ENCODE measurements at regions not wholly inside any gene's neighbourhood (a gene's known extent, or its start where the extent isn't known, plus 50 kb on each side); places are given as distances from the start of the nearest gene placed in this dataset.

DNA sequence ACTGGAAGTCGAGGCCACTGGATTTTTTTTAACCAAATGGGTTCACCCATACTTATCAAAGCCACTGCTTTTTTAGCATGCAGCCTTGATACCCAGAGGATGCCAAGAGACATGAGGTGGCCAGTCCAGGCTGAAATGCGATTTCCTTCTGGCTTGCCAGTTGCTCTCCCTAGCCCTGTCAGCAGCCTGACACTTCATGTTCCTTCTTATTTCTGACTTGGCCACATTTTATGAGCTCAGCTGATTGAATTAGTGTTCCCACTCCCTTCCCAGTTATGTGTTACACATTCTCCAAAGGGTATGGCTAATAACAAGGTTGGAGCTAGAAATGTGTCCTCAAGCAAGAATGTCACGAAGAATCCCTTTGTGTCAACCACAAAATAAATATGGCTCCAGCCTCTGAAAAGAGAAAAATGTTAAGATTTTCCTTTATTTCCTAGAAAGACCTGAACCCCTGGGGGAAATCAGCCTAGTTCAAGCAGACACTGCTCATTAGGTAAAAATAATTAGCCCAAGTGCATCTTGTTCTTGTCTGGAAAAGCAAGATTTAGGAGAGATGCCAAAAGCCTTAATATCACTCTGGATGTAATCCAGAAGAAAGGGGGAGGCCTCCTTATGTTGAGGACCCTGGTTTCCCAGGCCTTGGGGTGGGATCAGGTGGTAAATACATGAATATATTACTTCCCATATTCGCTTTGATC, 121.7 kb upstream of the TACR1 start:
- no peak overlapping the region for H4K12ac ChIP-seq (ENCODE audit: low read depth, low read length)
- no peak overlapping the region for H3K4me2 ChIP-seq (ENCODE audit: low read length)
- no peak overlapping the region for H3K4ac ChIP-seq (ENCODE audit: low read depth, low read length)
- no peak overlapping the region for H3K27ac ChIP-seq (ENCODE audit: low read depth, low read length)
- H3K14ac ChIP-seq (ENCODE audit: low read length), result no peak overlapping the region
- no peak overlapping the region for H4K91ac ChIP-seq (ENCODE audit: low read depth, low read length)
- H4K8ac ChIP-seq (ENCODE audit: low read depth, low read length), result no peak overlapping the region
- no peak overlapping the region for H2AFZ ChIP-seq (ENCODE audit: insufficient read depth, low read length, poor library complexity)
- H3K9me3 ChIP-seq (ENCODE audit: insufficient read depth, low read depth, low read length), result no peaks in the 10 kb centered on the region
- no peak overlapping the region for H3K18ac ChIP-seq (ENCODE audit: low read length)
- H2BK120ac ChIP-seq (ENCODE audit: insufficient read depth, low read length, poor library complexity), result no peak overlapping the region
- no peak overlapping the region for H3K9ac ChIP-seq (ENCODE audit: low read length)
- no peaks in the 10 kb centered on the region for H3K4me1 ChIP-seq (ENCODE audit: control insufficient read depth in 1 of 2, insufficient read depth in 2 of 2, low read length in 2 of 2)
- no peaks in the 10 kb centered on the region for H3K36me3 ChIP-seq (ENCODE audit: control insufficient read depth in 1 of 2, insufficient read depth in 2 of 2, low read length in 2 of 2)
- H3K23ac ChIP-seq (ENCODE audit: low read length), result no peak overlapping the region
- H3K4me3 ChIP-seq (ENCODE audit: low read depth, low read length), result no peak overlapping the region
- H3K79me1 ChIP-seq (ENCODE audit: low read length), result no peaks in the 10 kb centered on the region
- H3K79me2 ChIP-seq (ENCODE audit: control insufficient read depth, insufficient read depth, low read length, poor library complexity), result no peaks in the 10 kb centered on the region
- DNase-seq, result no peak
- no peak overlapping the region for H2BK12ac ChIP-seq (ENCODE audit: low read length)
- H2AK5ac ChIP-seq (ENCODE audit: low read length), result no peak overlapping the region
- no peaks in the 10 kb centered on the region for H3K27me3 ChIP-seq (ENCODE audit: insufficient read depth, low read length)
- H2BK5ac ChIP-seq (ENCODE audit: low read depth, low read length, poor library complexity), result no peak overlapping the region
- no CpG with 5 or more reads among the region's 4 CpGs for WGBS (ENCODE audit: extremely low coverage, insufficient coverage, insufficient read length)

DNA sequence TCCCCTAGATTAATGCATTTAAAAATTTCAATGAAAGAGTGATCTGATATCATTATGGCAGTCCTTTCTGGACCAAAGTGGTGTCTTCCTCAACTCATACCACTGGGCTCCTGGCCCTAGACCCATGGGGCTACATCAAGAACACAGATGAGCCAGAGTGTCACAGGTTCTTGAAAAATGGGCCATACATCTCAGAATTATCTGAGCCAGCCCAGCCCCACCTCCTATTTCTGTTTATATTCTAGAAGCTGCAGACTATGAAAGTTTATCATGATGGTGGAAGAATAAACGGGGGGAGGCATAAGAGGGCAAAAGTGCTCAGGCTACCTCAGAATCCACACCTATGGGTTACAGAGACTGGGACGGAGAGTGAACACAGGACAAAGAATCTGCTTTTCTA, 120.6 kb upstream of the TACR1 start:
- Histone ChIP-seq H3K79me2 (ENCODE audit: control insufficient read depth, insufficient read depth, low read length, poor library complexity) (no peaks in the 10 kb centered on the region), H3K4me3 (ENCODE audit: low read depth, low read length) (no peak overlapping the region), H4K8ac (ENCODE audit: low read depth, low read length) (no peak overlapping the region), H2AK5ac (ENCODE audit: low read length) (no peak overlapping the region), H3K27ac (ENCODE audit: low read depth, low read length) (no peak overlapping the region), H3K9me3 (ENCODE audit: insufficient read depth, low read depth, low read length) (no peaks in the 10 kb centered on the region), H3K14ac (ENCODE audit: low read length) (no peak overlapping the region), H3K23ac (ENCODE audit: low read length) (no peak overlapping the region), H3K9ac (ENCODE audit: low read length) (no peak overlapping the region), H4K91ac (ENCODE audit: low read depth, low read length) (no peak overlapping the region), H3K27me3 (ENCODE audit: insufficient read depth, low read length) (no peaks in the 10 kb centered on the region), H2BK5ac (ENCODE audit: low read depth, low read length, poor library complexity) (no peak overlapping the region), H3K79me1 (ENCODE audit: low read length) (no peaks in the 10 kb centered on the region), H3K18ac (ENCODE audit: low read length) (no peak overlapping the region), H2AFZ (ENCODE audit: insufficient read depth, low read length, poor library complexity) (no peak overlapping the region), H3K4ac (ENCODE audit: low read depth, low read length) (no peak overlapping the region), H2BK120ac (ENCODE audit: insufficient read depth, low read length, poor library complexity) (no peak overlapping the region), H3K4me1 (ENCODE audit: control insufficient read depth in 1 of 2, insufficient read depth in 2 of 2, low read length in 2 of 2) (no peaks in the 10 kb centered on the region), H4K12ac (ENCODE audit: low read depth, low read length) (no peak overlapping the region), H2BK12ac (ENCODE audit: low read length) (no peak overlapping the region), H3K36me3 (ENCODE audit: control insufficient read depth in 1 of 2, insufficient read depth in 2 of 2, low read length in 2 of 2) (no peaks in the 10 kb centered on the region), H3K4me2 (ENCODE audit: low read length) (no peak overlapping the region)
- DNase-seq, result no peak
- no CpG with 5 or more reads among the region's 2 CpGs for WGBS (ENCODE audit: extremely low coverage, insufficient coverage, insufficient read length)

DNA sequence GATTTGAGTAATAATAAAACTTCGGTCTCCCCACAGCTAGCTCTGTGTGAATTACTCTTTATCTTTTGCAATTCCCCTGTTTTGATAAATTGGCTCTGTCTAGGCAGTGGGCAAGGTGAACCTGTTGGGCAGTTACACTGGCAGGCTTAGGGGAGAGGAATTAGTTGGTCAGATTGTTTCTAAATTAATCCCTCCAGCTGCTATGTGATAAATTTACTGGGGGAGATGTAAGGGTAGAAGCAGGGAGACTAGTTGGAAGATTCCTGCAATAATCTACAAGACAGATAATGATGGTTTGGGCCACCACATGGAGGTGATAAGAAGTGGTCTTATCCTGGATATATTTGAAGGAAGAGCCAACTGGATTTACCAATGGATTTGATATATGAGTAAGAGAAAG, 118.5 kb upstream of the TACR1 start:
- H3K79me2 ChIP-seq (ENCODE audit: control insufficient read depth, insufficient read depth, low read length, poor library complexity), result no peaks in the 10 kb centered on the region
- WGBS (ENCODE audit: extremely low coverage, insufficient coverage, insufficient read length), result no CpG with 5 or more reads among the region's 1 CpG
- H4K8ac ChIP-seq (ENCODE audit: low read depth, low read length), result no peak overlapping the region
- no peaks in the 10 kb centered on the region for H3K27me3 ChIP-seq (ENCODE audit: insufficient read depth, low read length)
- no peaks in the 10 kb centered on the region for H3K36me3 ChIP-seq (ENCODE audit: control insufficient read depth in 1 of 2, insufficient read depth in 2 of 2, low read length in 2 of 2)
- no peak overlapping the region for H2AK5ac ChIP-seq (ENCODE audit: low read length)
- no peak overlapping the region for H3K27ac ChIP-seq (ENCODE audit: low read depth, low read length)
- DNase-seq, result no peak
- no peak overlapping the region for H2BK120ac ChIP-seq (ENCODE audit: insufficient read depth, low read length, poor library complexity)
- no peaks in the 10 kb centered on the region for H3K4me1 ChIP-seq (ENCODE audit: control insufficient read depth in 1 of 2, insufficient read depth in 2 of 2, low read length in 2 of 2)
- H3K18ac ChIP-seq (ENCODE audit: low read length), result no peak overlapping the region
- H2AFZ ChIP-seq (ENCODE audit: insufficient read depth, low read length, poor library complexity), result no peak overlapping the region
- H3K4me3 ChIP-seq (ENCODE audit: low read depth, low read length), result no peak overlapping the region
- H3K9me3 ChIP-seq (ENCODE audit: insufficient read depth, low read depth, low read length), result no peaks in the 10 kb centered on the region
- H3K23ac ChIP-seq (ENCODE audit: low read length), result no peak overlapping the region
- no peak overlapping the region for H3K4me2 ChIP-seq (ENCODE audit: low read length)
- H2BK5ac ChIP-seq (ENCODE audit: low read depth, low read length, poor library complexity), result no peak overlapping the region
- H3K4ac ChIP-seq (ENCODE audit: low read depth, low read length), result no peak overlapping the region
- H4K12ac ChIP-seq (ENCODE audit: low read depth, low read length), result no peak overlapping the region
- H4K91ac ChIP-seq (ENCODE audit: low read depth, low read length), result no peak overlapping the region
- H2BK12ac ChIP-seq (ENCODE audit: low read length), result no peak overlapping the region
- H3K79me1 ChIP-seq (ENCODE audit: low read length), result no peaks in the 10 kb centered on the region
- H3K14ac ChIP-seq (ENCODE audit: low read length), result no peak overlapping the region
- H3K9ac ChIP-seq (ENCODE audit: low read length), result no peak overlapping the region

DNA sequence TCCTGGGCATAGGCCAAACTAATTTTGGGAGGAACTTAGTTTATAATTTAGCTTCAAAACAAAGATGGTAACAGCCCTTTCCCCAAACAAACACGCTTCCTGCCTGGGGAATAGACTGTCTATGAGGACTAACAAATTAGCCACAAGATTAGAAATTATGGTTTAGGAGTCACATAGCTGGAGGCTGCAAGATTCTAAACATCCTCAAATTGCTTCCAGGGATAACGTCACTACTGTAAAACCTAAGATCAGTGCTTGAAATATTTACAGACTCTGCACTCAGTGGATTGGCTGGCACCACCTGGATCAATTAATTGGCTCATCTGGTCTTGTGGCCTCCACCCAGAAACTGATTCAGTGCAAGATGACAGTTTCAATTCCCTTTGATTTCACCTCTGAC, 118.0 kb upstream of the TACR1 start:
- H3K14ac ChIP-seq (ENCODE audit: low read length), result no peak overlapping the region
- no peak overlapping the region for H4K12ac ChIP-seq (ENCODE audit: low read depth, low read length)
- H3K4me3 ChIP-seq (ENCODE audit: low read depth, low read length), result no peak overlapping the region
- H2AFZ ChIP-seq (ENCODE audit: insufficient read depth, low read length, poor library complexity), result no peak overlapping the region
- H3K36me3 ChIP-seq (ENCODE audit: control insufficient read depth in 1 of 2, insufficient read depth in 2 of 2, low read length in 2 of 2), result no peaks in the 10 kb centered on the region
- H2AK5ac ChIP-seq (ENCODE audit: low read length), result no peak overlapping the region
- no peak overlapping the region for H4K8ac ChIP-seq (ENCODE audit: low read depth, low read length)
- no peaks in the 10 kb centered on the region for H3K4me1 ChIP-seq (ENCODE audit: control insufficient read depth in 1 of 2, insufficient read depth in 2 of 2, low read length in 2 of 2)
- H3K23ac ChIP-seq (ENCODE audit: low read length), result no peak overlapping the region
- no peaks in the 10 kb centered on the region for H3K9me3 ChIP-seq (ENCODE audit: insufficient read depth, low read depth, low read length)
- no peak overlapping the region for H4K91ac ChIP-seq (ENCODE audit: low read depth, low read length)
- H2BK12ac ChIP-seq (ENCODE audit: low read length), result no peak overlapping the region
- no peak overlapping the region for H3K18ac ChIP-seq (ENCODE audit: low read length)
- DNase-seq, result no peak
- no CpG with 5 or more reads among the region's 2 CpGs for WGBS (ENCODE audit: extremely low coverage, insufficient coverage, insufficient read length)
- H3K27ac ChIP-seq (ENCODE audit: low read depth, low read length), result no peak overlapping the region
- H2BK120ac ChIP-seq (ENCODE audit: insufficient read depth, low read length, poor library complexity), result no peak overlapping the region
- H3K79me1 ChIP-seq (ENCODE audit: low read length), result no peaks in the 10 kb centered on the region
- H3K4ac ChIP-seq (ENCODE audit: low read depth, low read length), result no peak overlapping the region
- no peaks in the 10 kb centered on the region for H3K27me3 ChIP-seq (ENCODE audit: insufficient read depth, low read length)
- H3K4me2 ChIP-seq (ENCODE audit: low read length), result no peak overlapping the region
- no peaks in the 10 kb centered on the region for H3K79me2 ChIP-seq (ENCODE audit: control insufficient read depth, insufficient read depth, low read length, poor library complexity)
- H3K9ac ChIP-seq (ENCODE audit: low read length), result no peak overlapping the region
- H2BK5ac ChIP-seq (ENCODE audit: low read depth, low read length, poor library complexity), result no peak overlapping the region

Data from trophoblast cell (in vitro differentiated cells and primary cell).